ENCODE measurements at regions not wholly inside any gene's neighbourhood (a gene's known extent, or its start where the extent isn't known, plus 50 kb on each side); places are given as distances from the start of the nearest gene placed in this dataset.
"Not testable (repeated sequence)": the region's sequence is repeated elsewhere in the genome, so short reads cannot be mapped to it uniquely, and the experiment has no call there.

DNA sequence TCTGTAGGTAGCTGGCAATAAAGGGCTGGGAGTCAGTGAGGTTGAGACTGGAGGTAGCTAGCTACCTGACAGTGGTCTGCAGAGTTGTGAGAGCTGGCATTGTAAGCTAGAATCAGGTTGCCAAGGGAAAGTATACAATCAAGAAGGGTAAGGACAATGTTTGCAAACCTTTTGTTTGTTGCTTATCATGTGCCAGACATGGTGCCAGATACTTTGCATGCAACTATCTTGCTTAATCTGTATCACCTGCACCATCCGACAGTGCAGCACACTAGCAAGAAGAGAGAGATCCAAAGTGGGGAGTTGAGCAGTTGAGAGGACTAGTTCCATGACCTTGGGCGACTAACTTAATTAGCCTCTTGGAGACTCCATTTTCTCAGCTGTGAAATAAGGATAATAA is 236.4 kb downstream of the PDCD6IP start:
- Mint-ChIP-seq H3K27me3 (no peaks in the 10 kb centered on the region), H3K4me3 (no peak overlapping the region), H3K4me1 (no peaks in the 10 kb centered on the region), H3K27ac (no peak overlapping the region), H3K9me3 (peaks cover 0 to 3% of the 10 kb centered on the region in 2 donors), H3K36me3 (no peaks in the 10 kb centered on the region)
- DNase-seq (no peak), ATAC-seq (replicated peaks) (no peak)

DNA sequence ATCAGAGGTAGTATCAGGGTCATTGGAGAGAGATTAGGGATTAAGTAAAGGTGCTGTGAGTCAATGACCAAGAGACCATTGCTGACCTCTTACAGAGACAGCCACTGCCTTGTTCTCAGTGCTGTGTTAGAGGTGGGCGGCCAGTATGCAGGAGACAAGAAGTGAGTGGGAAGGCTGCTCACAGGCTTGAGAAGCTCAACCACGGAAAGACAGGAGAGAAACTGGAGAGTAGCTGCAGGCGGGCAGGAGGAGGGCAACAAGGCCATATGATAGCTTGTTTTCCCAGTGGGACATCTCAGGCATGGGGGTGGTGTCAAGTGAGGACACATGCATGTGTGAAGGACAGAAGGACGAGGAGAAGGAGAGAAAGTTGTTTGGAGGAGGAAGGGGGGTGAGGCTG is 237.3 kb downstream of the PDCD6IP start:
- Mint-ChIP-seq H3K27me3 (no peaks in the 10 kb centered on the region), H3K36me3 (no peaks in the 10 kb centered on the region), H3K9me3 (peaks cover 0 to 3% of the 10 kb centered on the region in 2 donors), H3K27ac (no peak overlapping the region), H3K4me1 (no peaks in the 10 kb centered on the region), H3K4me3 (no peak overlapping the region)
- no peak for ATAC-seq (replicated peaks)
- no peak for DNase-seq

DNA sequence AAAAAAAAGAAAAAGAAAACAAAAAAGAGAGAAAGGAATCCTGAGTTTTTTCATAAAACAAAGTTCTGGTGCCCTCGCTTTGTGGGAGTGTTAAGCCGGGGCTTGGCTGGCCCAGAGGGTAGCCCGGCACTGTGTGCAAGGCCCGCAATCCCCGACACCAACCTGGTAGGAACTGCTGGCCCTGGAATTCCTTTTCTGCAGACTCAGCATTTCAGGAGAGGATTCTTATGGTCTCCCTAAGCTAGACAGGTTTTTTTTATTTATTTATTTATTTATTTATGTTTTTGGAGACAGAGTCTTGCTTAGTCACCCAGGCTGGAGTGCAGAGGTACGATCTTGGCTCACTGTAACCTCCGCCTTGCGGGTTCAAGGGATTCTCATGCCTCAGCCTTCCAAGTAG is 238.8 kb downstream of the PDCD6IP start:
- no peaks in the 10 kb centered on the region for H3K9me3 Mint-ChIP-seq
- no peak overlapping the region for H3K4me3 Mint-ChIP-seq
- DNase-seq (no peak), ATAC-seq (replicated peaks) (no peak)
- H3K4me1 Mint-ChIP-seq, result no peaks in the 10 kb centered on the region
- no peaks in the 10 kb centered on the region for H3K27me3 Mint-ChIP-seq
- H3K36me3 Mint-ChIP-seq, result no peaks in the 10 kb centered on the region
- no peak overlapping the region for H3K27ac Mint-ChIP-seq

DNA sequence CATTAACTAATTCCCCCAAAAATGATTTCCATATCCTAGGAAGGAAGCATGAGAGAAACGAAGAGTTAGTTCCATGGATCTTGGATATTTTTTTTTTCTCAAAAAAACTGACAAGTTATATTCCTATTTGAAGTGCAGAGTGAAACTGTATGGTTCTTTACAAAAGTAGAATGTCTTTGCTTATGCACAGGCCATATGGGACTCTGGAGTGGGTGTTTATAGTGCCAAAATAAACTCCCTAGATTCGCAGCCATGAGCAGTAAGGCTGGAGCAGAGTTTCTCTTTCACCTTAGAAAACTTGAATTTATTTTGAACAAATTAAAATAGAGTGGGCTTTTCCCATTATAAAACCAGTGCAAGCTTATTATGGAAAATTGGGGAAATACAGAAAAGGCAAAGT is 239.7 kb downstream of the PDCD6IP start:
- H3K27ac Mint-ChIP-seq, result peak overlapping the region; percentile 22
- ATAC-seq (replicated peaks) (no peak), DNase-seq (no peak)
- H3K4me1 Mint-ChIP-seq, result no peaks in the 10 kb centered on the region
- H3K9me3 Mint-ChIP-seq, result no peaks in the 10 kb centered on the region
- no peak overlapping the region for H3K4me3 Mint-ChIP-seq
- no peaks in the 10 kb centered on the region for H3K27me3 Mint-ChIP-seq
- no peaks in the 10 kb centered on the region for H3K36me3 Mint-ChIP-seq

DNA sequence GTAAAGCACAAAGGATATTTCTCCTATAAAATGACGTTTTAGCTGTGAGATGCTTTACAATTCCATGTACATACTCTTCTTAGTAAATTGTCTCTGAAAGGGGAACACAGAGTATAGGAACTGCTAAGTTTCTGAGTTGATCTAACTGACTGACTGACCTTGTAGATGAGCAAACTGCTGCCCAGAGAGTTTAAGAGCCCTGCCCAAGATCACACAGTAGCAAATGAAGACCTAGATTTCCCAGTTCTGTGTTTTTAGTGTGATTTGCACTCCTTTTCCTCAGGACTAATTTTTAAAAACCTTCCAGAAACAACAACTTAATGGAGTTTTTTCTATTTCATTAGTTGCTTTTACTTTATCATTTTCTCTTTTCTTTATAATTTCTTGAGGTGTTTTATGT is 247.7 kb downstream of the PDCD6IP start:
- no peak for ATAC-seq (replicated peaks)

DNA sequence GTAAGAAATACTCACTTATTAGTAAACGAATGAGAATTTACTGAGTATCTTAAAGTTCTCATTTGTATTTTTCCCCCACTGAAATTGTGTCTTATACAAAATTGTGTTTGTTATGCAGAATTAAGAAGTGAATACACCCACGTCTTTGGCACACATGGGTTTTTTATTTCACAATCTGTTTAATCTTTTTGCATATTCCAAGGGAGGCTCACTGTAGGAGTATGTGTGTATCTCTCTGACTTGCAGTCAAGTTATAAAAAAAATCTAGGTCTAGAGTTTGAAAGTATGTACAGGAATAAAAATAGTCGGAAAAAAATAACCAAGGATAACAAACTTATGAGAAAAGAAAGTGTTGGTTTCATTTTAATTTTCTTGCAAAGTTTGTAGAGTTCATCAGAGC is 255.2 kb downstream of the PDCD6IP start:
- DNase-seq, result no peak
- no peak overlapping the region for H3K27ac Mint-ChIP-seq
- ATAC-seq (replicated peaks), result no peak
- H3K27me3 Mint-ChIP-seq, result peaks cover 0 to 5% of the 10 kb centered on the region in 2 donors
- peaks cover 0 to 4% of the 10 kb centered on the region in 2 donors for H3K9me3 Mint-ChIP-seq
- peaks cover 13 to 18% of the 10 kb centered on the region in 2 donors for H3K4me1 Mint-ChIP-seq
- no peak overlapping the region for H3K4me3 Mint-ChIP-seq
- H3K36me3 Mint-ChIP-seq, result no peaks in the 10 kb centered on the region

More for the DNA sequence above, 247.7 kb downstream of the PDCD6IP start:
- Mint-ChIP-seq H3K4me3 (no peak overlapping the region), H3K27ac (no peak overlapping the region), H3K36me3 (no peaks in the 10 kb centered on the region), H3K9me3 (peaks cover 0 to 2% of the 10 kb centered on the region in 2 donors), H3K4me1 (no peaks in the 10 kb centered on the region), H3K27me3 (no peaks in the 10 kb centered on the region)
- DNase-seq, result no peak

DNA sequence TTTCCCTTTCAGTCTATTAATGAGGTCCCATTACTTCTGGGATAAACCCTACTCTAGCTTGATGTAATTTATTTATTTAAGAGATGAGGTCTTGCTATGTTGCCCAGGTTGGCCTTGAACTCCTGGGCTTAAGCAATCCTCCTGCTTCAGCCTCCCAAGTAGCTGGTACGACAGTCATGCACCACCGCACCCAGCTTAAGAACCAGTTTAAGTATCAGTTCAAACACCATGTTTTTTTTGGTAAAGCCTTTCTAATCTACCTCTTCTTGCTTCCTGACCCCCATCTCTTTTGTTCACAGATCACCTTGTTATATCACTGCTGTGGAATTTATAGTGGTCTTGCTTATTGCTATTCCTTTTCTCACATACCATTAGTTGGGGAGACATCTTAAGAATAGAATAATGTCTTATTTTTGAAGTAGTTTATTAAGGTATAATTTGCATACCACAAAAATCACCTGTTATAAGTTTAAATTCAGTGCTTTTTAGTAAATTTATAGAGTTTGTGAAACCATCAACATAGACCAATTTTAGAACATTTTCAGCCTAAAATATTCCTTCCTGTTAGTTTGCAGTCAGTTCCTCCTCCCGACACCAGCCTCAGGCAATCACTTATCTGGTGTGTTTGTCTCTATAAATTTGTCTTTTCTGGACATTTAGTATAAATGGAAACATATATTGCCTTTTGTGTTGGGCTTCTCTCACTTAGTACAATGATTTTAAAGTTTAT is 257.9 kb downstream of the PDCD6IP start:
- Mint-ChIP-seq H3K36me3 (peaks cover 0 to 6% of the 10 kb centered on the region in 2 donors), H3K27me3 (peaks cover 0 to 8% of the 10 kb centered on the region in 2 donors), H3K4me1 (peaks cover 17 to 22% of the 10 kb centered on the region in 2 donors), H3K9me3 (peaks cover 4 to 7% of the 10 kb centered on the region in 2 donors), H3K4me3 (no peak overlapping the region), H3K27ac (no peak overlapping the region)
- ATAC-seq (replicated peaks) (no peak), DNase-seq (no peak)

DNA sequence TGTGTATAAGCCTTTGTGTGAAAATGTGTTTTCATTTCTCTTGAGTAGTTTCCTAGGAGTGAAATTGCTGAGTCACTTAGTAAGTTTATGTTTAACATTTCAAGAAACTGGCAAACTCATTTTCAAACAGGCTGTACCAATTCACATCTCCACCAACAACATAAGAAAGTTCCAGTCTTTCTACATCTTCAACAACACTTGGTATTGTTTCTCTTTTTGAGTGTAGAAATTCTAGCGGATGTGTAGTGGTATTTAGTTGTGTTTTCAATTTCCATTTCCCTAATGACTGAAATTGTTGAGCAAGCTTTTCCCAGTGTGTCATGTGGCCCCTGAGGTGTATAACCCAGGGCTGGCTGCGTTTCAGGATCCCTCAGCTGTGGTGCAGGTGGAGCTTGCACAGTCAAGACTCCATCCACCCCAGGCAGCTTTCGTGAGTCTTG is 258.5 kb downstream of the PDCD6IP start:
- Mint-ChIP-seq H3K4me1 (peaks cover 17 to 22% of the 10 kb centered on the region in 2 donors), H3K36me3 (peaks cover under 1 to 6% of the 10 kb centered on the region in 2 donors), H3K27ac (no peak overlapping the region), H3K9me3 (peaks cover 4 to 7% of the 10 kb centered on the region in 2 donors), H3K27me3 (peaks cover 0 to 8% of the 10 kb centered on the region in 2 donors), H3K4me3 (no peak overlapping the region)
- peak; percentile 29 to 54 for ATAC-seq (replicated peaks)
- no peak for DNase-seq

DNA sequence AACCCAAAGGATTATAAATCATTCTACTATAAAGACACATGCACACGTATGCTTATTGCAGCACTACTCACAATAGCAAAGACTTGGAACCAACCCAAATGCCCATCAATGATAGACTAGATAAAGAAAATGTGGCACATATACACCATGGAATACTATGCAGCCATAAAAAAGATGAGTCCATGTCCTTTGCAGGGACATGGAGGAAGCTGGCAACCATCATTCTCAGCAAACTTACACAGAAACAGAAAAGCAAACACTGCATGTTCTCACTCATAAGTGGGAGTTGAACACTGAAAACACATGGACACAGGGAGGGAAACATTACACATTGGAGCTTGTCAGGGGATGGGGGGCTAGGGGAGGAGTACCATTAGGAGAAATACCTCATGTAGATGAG is 262.6 kb downstream of the PDCD6IP start:
- ATAC-seq (replicated peaks); H3K27me3 Mint-ChIP-seq; H3K36me3 Mint-ChIP-seq; H3K4me3 Mint-ChIP-seq; DNase-seq; H3K27ac Mint-ChIP-seq; H3K9me3 Mint-ChIP-seq: not testable (repeated sequence)
- H3K4me1 Mint-ChIP-seq, result peaks cover 17 to 21% of the 10 kb centered on the region in 2 donors

DNA sequence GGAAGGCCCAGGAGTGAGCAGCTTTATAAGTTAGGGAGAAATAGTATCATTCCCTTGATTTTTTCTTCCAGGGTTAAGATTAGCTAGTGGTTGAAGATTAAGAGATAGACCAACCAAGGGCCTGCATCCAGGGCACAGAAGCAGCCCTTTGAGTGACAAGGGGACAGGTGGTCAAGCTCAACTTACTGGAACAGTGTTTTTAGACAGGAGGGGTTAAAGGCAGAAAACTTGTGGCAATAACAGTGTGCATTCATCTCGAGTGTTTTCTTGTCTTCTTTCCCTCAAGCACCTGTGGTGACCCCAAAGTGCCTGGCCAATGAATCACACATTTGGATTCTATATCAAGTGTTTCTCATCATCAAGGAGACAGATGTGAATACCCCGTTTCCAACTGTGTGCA is 267.5 kb downstream of the PDCD6IP start:
- DNase-seq, result no peak
- Mint-ChIP-seq H3K9me3 (peaks cover 3 to 4% of the 10 kb centered on the region in 2 donors), H3K4me3 (no peak overlapping the region), H3K27me3 (no peaks in the 10 kb centered on the region), H3K4me1 (no peaks in the 10 kb centered on the region), H3K27ac (no peak overlapping the region), H3K36me3 (peaks cover 0 to 1% of the 10 kb centered on the region in 2 donors)
- no peak for ATAC-seq (replicated peaks)

DNA sequence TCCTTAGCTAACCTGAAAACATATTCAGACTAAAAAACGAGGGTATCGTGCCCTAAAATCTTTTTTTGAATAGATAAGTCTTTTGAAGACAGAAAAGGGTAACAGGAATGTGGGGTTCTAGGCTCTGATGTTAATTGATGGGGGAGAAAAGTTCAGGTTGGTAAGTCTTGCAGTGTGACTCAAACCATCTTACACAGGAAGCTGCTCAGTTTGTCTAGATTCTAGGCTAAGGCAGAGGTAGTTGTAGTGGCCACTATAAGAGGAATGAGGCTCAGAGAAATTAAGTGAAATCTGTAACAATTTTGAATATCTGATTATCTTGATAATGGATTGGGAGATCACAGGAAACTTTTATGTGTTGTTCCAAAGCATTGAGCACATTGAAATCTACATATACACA is 267.9 kb downstream of the PDCD6IP start:
- H3K36me3 Mint-ChIP-seq, result peaks cover 0 to 1% of the 10 kb centered on the region in 2 donors
- no peak overlapping the region for H3K4me3 Mint-ChIP-seq
- no peak for ATAC-seq (replicated peaks)
- no peak for DNase-seq
- no peaks in the 10 kb centered on the region for H3K27me3 Mint-ChIP-seq
- no peaks in the 10 kb centered on the region for H3K4me1 Mint-ChIP-seq
- H3K9me3 Mint-ChIP-seq, result peaks cover 0 to 2% of the 10 kb centered on the region in 2 donors
- no peak overlapping the region for H3K27ac Mint-ChIP-seq

DNA sequence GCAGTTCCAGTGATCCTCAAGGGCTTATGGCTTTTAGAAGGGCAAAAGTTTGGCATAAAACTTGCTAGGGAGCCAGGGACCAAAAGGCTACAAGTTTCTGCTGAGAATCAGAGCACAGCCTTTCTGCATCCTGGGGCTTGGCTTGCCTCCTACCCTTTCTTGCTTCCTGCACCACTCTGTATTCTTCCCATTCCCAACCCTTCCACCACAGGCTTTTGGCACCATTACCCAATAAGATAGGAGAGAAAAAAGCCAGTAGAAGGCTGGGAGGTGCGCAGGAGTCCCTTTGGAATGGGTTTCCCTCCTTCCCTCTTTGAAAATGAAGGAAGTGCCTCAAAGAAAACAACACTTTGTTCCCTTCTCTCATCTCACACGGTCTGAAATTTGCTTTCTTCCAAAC is 268.6 kb downstream of the PDCD6IP start:
- H3K9me3 Mint-ChIP-seq, result peaks cover 0 to 2% of the 10 kb centered on the region in 2 donors
- DNase-seq (no peak), ATAC-seq (replicated peaks) (no peak)
- peaks cover 0 to under 1% of the 10 kb centered on the region in 2 donors for H3K36me3 Mint-ChIP-seq
- no peaks in the 10 kb centered on the region for H3K27me3 Mint-ChIP-seq
- H3K4me1 Mint-ChIP-seq, result no peaks in the 10 kb centered on the region
- no peak overlapping the region for H3K27ac Mint-ChIP-seq
- H3K4me3 Mint-ChIP-seq, result no peak overlapping the region

DNA sequence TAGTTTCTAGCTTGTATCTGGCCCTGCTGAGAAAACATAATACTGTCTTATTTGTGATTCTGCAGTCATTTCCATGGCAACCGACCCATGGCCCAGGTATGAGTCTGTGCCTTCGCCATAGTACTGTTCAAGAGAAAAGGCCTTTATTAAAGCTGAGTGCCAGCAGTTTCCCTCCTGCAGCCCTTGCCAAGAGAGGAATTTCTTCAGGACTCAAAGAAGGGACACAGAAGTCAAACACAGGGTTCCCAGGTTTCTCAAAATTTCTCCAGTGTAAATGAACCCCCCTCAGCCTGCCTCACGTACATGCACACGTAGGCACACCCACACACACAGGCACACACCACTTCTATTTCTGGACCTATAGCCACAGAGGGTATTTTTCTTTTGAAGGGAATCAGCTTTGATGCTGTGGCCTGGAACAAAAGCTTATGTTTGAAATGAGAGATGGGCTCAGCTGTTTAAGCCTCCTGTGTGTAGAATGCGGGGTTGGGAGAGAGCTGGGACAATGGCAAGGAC is 269.2 kb downstream of the PDCD6IP start:
- ATAC-seq (replicated peaks) (peak in 1 of 2 donors; percentile 56), DNase-seq (no peak)
- Mint-ChIP-seq H3K27me3 (no peaks in the 10 kb centered on the region), H3K4me3 (no peak overlapping the region), H3K27ac (no peak overlapping the region), H3K9me3 (peaks cover 0 to 2% of the 10 kb centered on the region in 2 donors), H3K36me3 (no peaks in the 10 kb centered on the region), H3K4me1 (peaks cover 0 to under 1% of the 10 kb centered on the region in 2 donors)

DNA sequence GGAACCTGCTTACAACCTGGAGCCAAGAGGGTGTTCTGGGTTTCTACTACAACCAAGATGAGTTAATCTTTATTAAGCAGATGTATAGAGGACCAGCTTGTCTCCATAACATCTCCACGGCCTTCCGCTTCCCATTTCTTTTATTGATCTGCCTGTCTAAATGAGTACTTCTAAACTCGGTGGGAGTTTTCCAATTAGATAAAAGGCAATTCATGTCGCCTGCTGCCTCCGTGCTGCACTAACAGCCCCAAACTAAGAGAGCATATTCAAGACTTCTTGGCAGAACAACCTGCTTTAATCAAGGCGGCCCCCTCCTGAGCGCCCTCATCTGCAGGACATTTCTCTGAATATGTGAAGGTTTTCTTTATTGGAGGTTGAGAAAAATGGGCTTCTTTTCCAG is 270.1 kb downstream of the PDCD6IP start:
- no peak for DNase-seq
- ATAC-seq (replicated peaks), result no peak
- Mint-ChIP-seq H3K27ac (no peak overlapping the region), H3K9me3 (no peaks in the 10 kb centered on the region), H3K4me1 (peaks cover 8% of the 10 kb centered on the region in 2 donors), H3K4me3 (no peak overlapping the region), H3K27me3 (no peaks in the 10 kb centered on the region), H3K36me3 (no peaks in the 10 kb centered on the region)

Data from stimulated activated naive B cell treated with anti-CD40 and anti-IgM and Interleukin-4, amounts not matched to agents 10 μg/mL and 1 μg/mL and 100 μg/mL, for 72 hours (primary cell).